ENCODE measurements at regions not wholly inside any gene's neighbourhood (a gene's known extent, or its start where the extent isn't known, plus 50 kb on each side); places are given as distances from the start of the nearest gene placed in this dataset.

GRCh38 chr2:190127651-190128050, 65.1 kb upstream of the MSTN start:
- no peak overlapping the region for H3K27ac Mint-ChIP-seq (ENCODE audit: unreplicated experiment)
- no peak for DNase-seq
- H3K36me3 Mint-ChIP-seq (ENCODE audit: unreplicated experiment): no peaks in the 10 kb centered on the region
- H3K4me3 Mint-ChIP-seq (ENCODE audit: unreplicated experiment): no peak overlapping the region
- no peaks in the 10 kb centered on the region for H3K4me1 Mint-ChIP-seq (ENCODE audit: low read depth, unreplicated experiment)
- H3K27me3 Mint-ChIP-seq (ENCODE audit: unreplicated experiment): no peaks in the 10 kb centered on the region
- H3K9me3 Mint-ChIP-seq (ENCODE audit: unreplicated experiment): no peaks in the 10 kb centered on the region
- TF ChIP-seq, protein P1, sequence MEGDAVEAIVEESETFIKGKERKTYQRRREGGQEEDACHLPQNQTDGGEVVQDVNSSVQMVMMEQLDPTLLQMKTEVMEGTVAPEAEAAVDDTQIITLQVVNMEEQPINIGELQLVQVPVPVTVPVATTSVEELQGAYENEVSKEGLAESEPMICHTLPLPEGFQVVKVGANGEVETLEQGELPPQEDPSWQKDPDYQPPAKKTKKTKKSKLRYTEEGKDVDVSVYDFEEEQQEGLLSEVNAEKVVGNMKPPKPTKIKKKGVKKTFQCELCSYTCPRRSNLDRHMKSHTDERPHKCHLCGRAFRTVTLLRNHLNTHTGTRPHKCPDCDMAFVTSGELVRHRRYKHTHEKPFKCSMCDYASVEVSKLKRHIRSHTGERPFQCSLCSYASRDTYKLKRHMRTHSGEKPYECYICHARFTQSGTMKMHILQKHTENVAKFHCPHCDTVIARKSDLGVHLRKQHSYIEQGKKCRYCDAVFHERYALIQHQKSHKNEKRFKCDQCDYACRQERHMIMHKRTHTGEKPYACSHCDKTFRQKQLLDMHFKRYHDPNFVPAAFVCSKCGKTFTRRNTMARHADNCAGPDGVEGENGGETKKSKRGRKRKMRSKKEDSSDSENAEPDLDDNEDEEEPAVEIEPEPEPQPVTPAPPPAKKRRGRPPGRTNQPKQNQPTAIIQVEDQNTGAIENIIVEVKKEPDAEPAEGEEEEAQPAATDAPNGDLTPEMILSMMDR (IDR thresholded peaks at IDR 0.05; ENCODE audit: partially characterized antibody, unreplicated experiment): no peak

- TF ChIP-seq, protein P1 (IDR thresholded peaks at IDR 0.05; ENCODE audit: partially characterized antibody, unreplicated experiment): no peak
- Mint-ChIP-seq H3K9me3 (ENCODE audit: unreplicated experiment) (no peaks in the 10 kb centered on the region), H3K36me3 (ENCODE audit: unreplicated experiment) (no peaks in the 10 kb centered on the region), H3K4me3 (ENCODE audit: unreplicated experiment) (no peak overlapping the region), H3K27ac (ENCODE audit: unreplicated experiment) (no peak overlapping the region), H3K27me3 (ENCODE audit: unreplicated experiment) (no peaks in the 10 kb centered on the region), H3K4me1 (ENCODE audit: low read depth, unreplicated experiment) (no peaks in the 10 kb centered on the region)
- no peak for DNase-seq
Measured at GRCh38 chr2:190126798-190127197, 64.3 kb upstream of the MSTN start.

DNA sequence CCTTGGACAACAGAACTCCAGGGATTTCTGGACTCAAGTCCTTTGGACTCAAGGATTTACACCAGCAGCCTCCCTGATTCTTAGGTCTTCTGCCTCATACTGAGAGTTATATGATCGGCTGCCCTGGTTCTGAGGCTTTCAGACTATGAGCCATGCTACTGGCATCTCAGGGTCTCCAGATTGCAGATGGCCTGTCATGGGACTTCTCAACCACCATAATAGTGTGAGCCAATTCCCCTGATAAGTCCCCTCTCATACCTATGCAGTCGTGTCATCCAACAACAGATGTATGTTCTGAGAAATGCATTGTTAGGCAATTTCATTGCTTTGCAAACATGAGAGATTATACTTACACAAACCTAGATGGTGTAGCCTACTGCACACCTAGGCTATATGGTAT, 61.4 kb upstream of the MSTN start:
- H3K27ac Mint-ChIP-seq (ENCODE audit: unreplicated experiment): no peak overlapping the region
- no peak for DNase-seq
- H3K27me3 Mint-ChIP-seq (ENCODE audit: unreplicated experiment): no peaks in the 10 kb centered on the region
- no peaks in the 10 kb centered on the region for H3K36me3 Mint-ChIP-seq (ENCODE audit: unreplicated experiment)
- H3K4me1 Mint-ChIP-seq (ENCODE audit: low read depth, unreplicated experiment): no peaks in the 10 kb centered on the region
- TF ChIP-seq, protein P1 (IDR thresholded peaks at IDR 0.05; ENCODE audit: partially characterized antibody, unreplicated experiment): no peak
- H3K9me3 Mint-ChIP-seq (ENCODE audit: unreplicated experiment): no peaks in the 10 kb centered on the region
- H3K4me3 Mint-ChIP-seq (ENCODE audit: unreplicated experiment): no peak overlapping the region

- H3K9me3 Mint-ChIP-seq (ENCODE audit: unreplicated experiment): no peaks in the 10 kb centered on the region
- H3K36me3 Mint-ChIP-seq (ENCODE audit: unreplicated experiment): no peaks in the 10 kb centered on the region
- no peak overlapping the region for H3K27ac Mint-ChIP-seq (ENCODE audit: unreplicated experiment)
- DNase-seq: no peak
- no peaks in the 10 kb centered on the region for H3K27me3 Mint-ChIP-seq (ENCODE audit: unreplicated experiment)
- TF ChIP-seq, protein P1 (IDR thresholded peaks at IDR 0.05; ENCODE audit: partially characterized antibody, unreplicated experiment): no peak
- no peaks in the 10 kb centered on the region for H3K4me1 Mint-ChIP-seq (ENCODE audit: low read depth, unreplicated experiment)
- no peak overlapping the region for H3K4me3 Mint-ChIP-seq (ENCODE audit: unreplicated experiment)
Measured at GRCh38 chr2:190121971-190122370, 59.4 kb upstream of the MSTN start.

DNA sequence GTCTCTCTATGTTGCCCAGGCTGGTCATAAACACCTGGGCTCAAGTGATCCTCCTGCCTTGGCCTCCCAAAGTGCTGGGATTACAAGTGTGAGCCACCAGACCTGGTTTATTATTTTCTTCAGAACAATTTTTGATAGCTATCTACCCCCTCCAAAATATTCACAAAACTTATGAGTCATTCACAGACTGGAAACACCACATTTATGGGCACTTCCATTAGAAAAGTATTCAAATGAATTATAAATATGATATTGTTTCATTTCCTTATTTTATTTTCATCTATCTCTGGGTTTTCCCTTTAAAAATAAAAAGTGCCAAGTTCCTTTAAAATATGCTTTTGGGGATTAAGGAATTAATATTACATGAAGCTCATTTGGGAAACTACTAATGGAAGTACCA, 58.8 kb upstream of the MSTN start:
- H3K36me3 Mint-ChIP-seq (ENCODE audit: unreplicated experiment): no peaks in the 10 kb centered on the region
- H3K4me3 Mint-ChIP-seq (ENCODE audit: unreplicated experiment): no peak overlapping the region
- no peaks in the 10 kb centered on the region for H3K4me1 Mint-ChIP-seq (ENCODE audit: low read depth, unreplicated experiment)
- H3K27me3 Mint-ChIP-seq (ENCODE audit: unreplicated experiment): no peaks in the 10 kb centered on the region
- TF ChIP-seq, protein P1 (IDR thresholded peaks at IDR 0.05; ENCODE audit: partially characterized antibody, unreplicated experiment): no peak
- DNase-seq: no peak
- H3K9me3 Mint-ChIP-seq (ENCODE audit: unreplicated experiment): no peaks in the 10 kb centered on the region
- no peak overlapping the region for H3K27ac Mint-ChIP-seq (ENCODE audit: unreplicated experiment)
